HCT116 (cell line): ENCODE measurements at regions not wholly inside any gene's neighbourhood (a gene's known extent, or its start where the extent isn't known, plus 50 kb on each side); places are given as distances from the start of the nearest gene placed in this dataset.

Experiments
- ATAC-seq: fragments of 200-7000 bp; cut with Tn5 transposase; 2 replicates; pipeline ENCODE4 v1.9.1; 2020; ENCODE audit warnings: mild to moderate bottlenecking, moderate library complexity
- BruUV-seq: library from RNA; stranded (reverse); fragments of 400-500 nt; replicated peaks from 2 replicates; lab custom pipeline; 2021; lab: Mats Ljungman, UMichigan
- CTCF ChIA-PET: fragments of 300-600 bp; sonication (Branson Sonifier 250); formaldehyde crosslinking; loops from one replicate; lab custom pipeline; 2021; ENCODE audit warnings: antibody characterized with exemption; lab: Charles Lee
- POLR2A ChIA-PET: fragments of 300-600, 350-600 bp; sonication (Branson Sonifier 250); formaldehyde crosslinking; loops from one replicate; lab custom pipeline; 2021; ENCODE audit warnings: antibody characterized with exemption; lab: Charles Lee
- RAD21 ChIA-PET, 2 experiments: fragments of 300-600 bp; sonication (Branson Sonifier 250); formaldehyde crosslinking; loops; one replicate each; lab custom pipeline; 2023; ENCODE audit warnings: low total read pairs in 2 of 2; ENCODE audit not compliant: uncharacterized antibody in 2 of 2, unreplicated experiment in 2 of 2, low non-redundant PET in 1 of 2; lab: Charles Lee
- DNase-seq: peaks from one replicate; pipeline ENCODE4 v3.0.0-alpha.2; 2010; ENCODE audit warnings: low read depth, low spot score
- H2AFZ ChIP-seq: fragments of 200-600 bp; shearing (Covaris generic), sonication (generic); 2 replicates; pipeline ENCODE4 v1.6.1; 2017; ENCODE audit warnings: low read depth, mixed run types, mixed read lengths, antibody characterized with exemption, low read length; ENCODE audit not compliant: poor library complexity, severe bottlenecking
- H3K27ac ChIP-seq: 2 replicates; pipeline ENCODE4 v1.5.1; 2012; ENCODE audit warnings: low read depth, low read length
- H3K27me3 ChIP-seq: fragments of 200-600 bp; sonication (generic); 2 replicates; pipeline ENCODE4 v1.6.1; 2016; ENCODE audit warnings: mixed run types, low read length, mixed read lengths; ENCODE audit not compliant: insufficient read depth
- H3K36me3 ChIP-seq, 2 experiments: fragments of 200-500 bp in 1 of 2; fragments of 200-600 bp in 1 of 2; sonication (Bioruptor generic) in 1 of 2; sonication (generic) in 1 of 2; 2 replicates each; pipeline versions ENCODE4 v1.5.1 to v1.6.1; 2014 to 2016; ENCODE audit warnings: low read length in 2 of 2, inconsistent platforms in 1 of 2, mixed read lengths in 1 of 2, mixed run types in 1 of 2; ENCODE audit not compliant: insufficient read depth in 2 of 2, control insufficient read depth in 1 of 2
- H3K4me1 ChIP-seq, 2 experiments: fragments of 200-600 bp in 1 of 2; sonication (generic) in 1 of 2; 2 replicates each; pipeline versions ENCODE4 v1.5.1 to v1.6.1; 2012 to 2017; ENCODE audit warnings: low read length in 2 of 2, inconsistent platforms in 1 of 2, mild to moderate bottlenecking in 1 of 2, mixed read lengths in 1 of 2, mixed run types in 1 of 2, moderate library complexity in 1 of 2; ENCODE audit not compliant: insufficient read depth in 2 of 2, control insufficient read depth in 1 of 2
- H3K4me2 ChIP-seq: fragments of 200-600 bp; sonication (generic); 2 replicates; pipeline ENCODE4 v1.6.1; 2017; ENCODE audit warnings: mixed run types, low read length, mixed read lengths
- H3K4me3 ChIP-seq, 2 experiments: fragments of 200-600 bp in 1 of 2; sonication (generic) in 1 of 2; replicated peaks in 1 of 2; 2 replicates each; pipeline ENCODE4 v1.5.1; 2011 to 2016; ENCODE audit warnings: low read length in 2 of 2, control low read depth in 1 of 2, low read depth in 1 of 2, mild to moderate bottlenecking in 1 of 2, mixed read lengths in 1 of 2, mixed run types in 1 of 2
- H3K79me2 ChIP-seq: fragments of 200-600 bp; sonication (generic); 2 replicates; pipeline ENCODE4 v1.6.1; 2017; ENCODE audit warnings: mild to moderate bottlenecking, mixed run types, low read length, moderate library complexity, mixed read lengths; ENCODE audit not compliant: insufficient read depth
- H3K9ac ChIP-seq: fragments of 200-600 bp; sonication (generic); 2 replicates; pipeline ENCODE4 v1.6.1; 2016; ENCODE audit warnings: low read length, mixed read lengths
- H3K9me2 ChIP-seq: fragments of 200-600 bp; sonication (generic), shearing (Covaris generic); 2 replicates; pipeline ENCODE4 v1.6.1; 2017; ENCODE audit warnings: mixed run types, mild to moderate bottlenecking, moderate library complexity; ENCODE audit not compliant: insufficient read depth
- H3K9me3 ChIP-seq, 2 experiments: fragments of 200-500 bp in 1 of 2; fragments of 200-600 bp in 1 of 2; sonication (Bioruptor generic) in 1 of 2; sonication (generic) in 1 of 2; 2 replicates each; pipeline ENCODE4 v1.6.1; 2014 to 2017; ENCODE audit warnings: low read length in 2 of 2, mixed read lengths in 2 of 2, inconsistent platforms in 1 of 2, low read depth in 1 of 2, mild to moderate bottlenecking in 1 of 2, mixed run types in 1 of 2, moderate library complexity in 1 of 2; ENCODE audit not compliant: control insufficient read depth in 1 of 2, insufficient read depth in 1 of 2
- H4K20me1 ChIP-seq: fragments of 200-600 bp; sonication (generic), shearing (Covaris generic); 2 replicates; pipeline ENCODE4 v1.6.1; 2017; ENCODE audit warnings: mixed run types, mild to moderate bottlenecking, moderate library complexity; ENCODE audit not compliant: insufficient read depth
- CBX3 ChIP-seq: IDR thresholded peaks from 2 replicates; pipeline ENCODE4 v1.6.1; 2012; ENCODE audit warnings: low read depth
- CEBPB ChIP-seq: IDR thresholded peaks from 2 replicates; pipeline ENCODE4 v1.6.1; 2012; ENCODE audit warnings: low read depth
- EGR1 ChIP-seq: IDR thresholded peaks from 2 replicates; pipeline ENCODE4 v1.6.1; 2012; ENCODE audit warnings: low read depth
- ELF1 ChIP-seq: IDR thresholded peaks from 2 replicates; pipeline ENCODE4 v1.6.1; 2012; ENCODE audit warnings: low read depth, borderline replicate concordance
- EZH2 ChIP-seq: fragments of 200-600 bp; sonication (generic); IDR thresholded peaks from 2 replicates; pipeline ENCODE4 v1.6.1; 2017; ENCODE audit warnings: antibody characterized with exemption, mixed run types
- EZH2phosphoT487 ChIP-seq: fragments of 200-600 bp; IDR thresholded peaks from 2 replicates; pipeline ENCODE4 v1.6.1; 2018; ENCODE audit warnings: antibody characterized with exemption, borderline replicate concordance
- FOSL1 ChIP-seq: IDR thresholded peaks from 2 replicates; pipeline ENCODE4 v1.6.1; 2012; ENCODE audit warnings: low read depth
- POLR2A ChIP-seq: IDR thresholded peaks from 2 replicates; pipeline ENCODE4 v1.7.0; 2011; ENCODE audit warnings: borderline replicate concordance; ENCODE audit not compliant: insufficient read depth, insufficient read length; ENCODE audit errors: extremely low read depth
- POLR2AphosphoS5 ChIP-seq: IDR thresholded peaks from 2 replicates; pipeline ENCODE4 v1.6.1; 2011; ENCODE audit warnings: mild to moderate bottlenecking, low read depth, low read length, moderate library complexity
- SIN3A ChIP-seq: IDR thresholded peaks from 2 replicates; pipeline ENCODE4 v1.6.1; 2012; ENCODE audit warnings: low read depth
- SRF ChIP-seq: IDR thresholded peaks from 2 replicates; pipeline ENCODE4 v1.6.1; 2012; ENCODE audit warnings: low read depth
- TCF7L2 ChIP-seq: IDR thresholded peaks from 2 replicates; pipeline ENCODE4 v1.7.0; 2011; ENCODE audit warnings: borderline replicate concordance, inconsistent platforms; ENCODE audit not compliant: insufficient read depth, insufficient read length; ENCODE audit errors: extremely low read depth
- ZFX ChIP-seq: fragments of 450-650 bp; IDR thresholded peaks from 2 replicates; pipeline ENCODE4 v1.6.1; 2017
- ZNF274 ChIP-seq: fragments of 200-500 bp; sonication (Bioruptor generic); IDR thresholded peaks from 2 replicates; pipeline ENCODE4 v1.6.1; 2014; ENCODE audit warnings: mild to moderate bottlenecking, low read depth, low read length, inconsistent platforms
- intact Hi-C: fragments of 100-400 bp; cut with micrococcal nuclease; formaldehyde crosslinking; loops from 2 replicates; pipeline ENCODE4 v1.10.0; 2022
- TF ChIP-seq, protein P1 (sequence below): IDR thresholded peaks from 2 replicates; pipeline ENCODE4 v1.6.1; 2012
- TF ChIP-seq, protein P2 (sequence below): IDR thresholded peaks from 2 replicates; pipeline ENCODE4 v1.6.1; 2012; ENCODE audit warnings: low read depth
- TF ChIP-seq, protein P3 (sequence below), 3 experiments: fragments of 200-600 bp in 1 of 3; sonication (generic) in 1 of 3; IDR thresholded peaks in 2 of 3; conservative IDR thresholded peaks in 1 of 3; 2 replicates each; pipeline ENCODE4 v1.5.1; 2012 to 2017; ENCODE audit warnings: low read depth in 2 of 3, low read length in 2 of 3, antibody characterized with exemption in 1 of 3, borderline replicate concordance in 1 of 3, control low read depth in 1 of 3, mild to moderate bottlenecking in 1 of 3, mixed read lengths in 1 of 3, mixed run types in 1 of 3, moderate library complexity in 1 of 3; ENCODE audit not compliant: insufficient read depth in 1 of 3

DNA sequence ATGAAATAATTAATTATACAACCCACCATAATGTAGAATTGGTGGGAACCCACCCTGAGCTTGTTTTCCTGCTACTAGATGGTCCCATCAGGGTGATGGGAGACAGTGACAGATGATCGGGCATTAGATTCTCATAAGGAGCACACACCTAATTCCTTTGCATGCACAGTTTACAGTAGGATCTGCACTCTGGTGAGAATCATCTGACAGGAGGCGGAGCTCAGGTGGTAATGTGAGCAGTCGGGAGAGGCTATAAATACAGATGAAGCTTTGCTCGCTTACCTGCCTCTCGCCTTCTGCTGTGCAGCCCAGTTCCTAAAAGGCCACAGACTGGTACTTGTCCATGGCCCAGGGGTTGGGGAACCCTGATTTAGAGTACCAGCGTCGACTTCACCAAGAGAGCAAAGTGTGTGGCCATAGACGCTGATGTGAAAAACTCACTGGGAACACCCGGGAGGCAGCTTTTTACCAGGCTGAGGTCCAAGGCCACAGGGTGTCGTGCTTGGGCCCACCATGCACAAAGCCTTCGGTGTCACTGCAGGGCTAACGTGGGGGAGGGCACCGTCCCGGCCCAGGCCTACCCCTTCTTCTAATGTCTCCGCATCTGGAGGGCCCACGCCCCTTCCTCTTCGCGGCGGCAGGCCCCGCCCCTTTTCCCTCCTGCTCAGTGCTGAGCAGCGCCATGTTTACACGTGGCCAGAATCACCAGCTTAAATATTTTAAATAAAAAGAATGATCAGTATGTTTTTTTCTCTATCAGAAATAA lies 296.8 kb upstream of the HDAC4 start:
- ATAC-seq, result no peak
- POLR2A ChIA-PET, result no interaction called here

More for the DNA sequence above, 296.8 kb upstream of the HDAC4 start:
- no peaks in the 10 kb centered on the region for H3K9me2 ChIP-seq
- H2AFZ ChIP-seq, result no peak overlapping the region
- H3K4me1 ChIP-seq, result no peaks in the 10 kb centered on the region
- H3K27ac ChIP-seq, result no peak overlapping the region
- no peak overlapping the region for H3K4me3 ChIP-seq
- no TSS peak for BruUV-seq
- H3K4me2 ChIP-seq, result no peak overlapping the region
- H3K9me3 ChIP-seq, result no peaks in the 10 kb centered on the region
- no peak overlapping the region for H3K9ac ChIP-seq
- TF ChIP-seq ELF1 (no peak), CBX3 (no peak), CEBPB (no peak), FOSL1 (no peak), ZNF274 (no peak), POLR2A (no peak), SRF (no peak), EGR1 (no peak), TCF7L2 (no peak), EZH2 (no peak), ZFX (no peak), POLR2AphosphoS5 (no peak), SIN3A (no peak), EZH2phosphoT487 (no peak)
- TF ChIP-seq, protein P1, sequence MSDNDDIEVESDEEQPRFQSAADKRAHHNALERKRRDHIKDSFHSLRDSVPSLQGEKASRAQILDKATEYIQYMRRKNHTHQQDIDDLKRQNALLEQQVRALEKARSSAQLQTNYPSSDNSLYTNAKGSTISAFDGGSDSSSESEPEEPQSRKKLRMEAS, result no peak
- TF ChIP-seq, protein P2, sequence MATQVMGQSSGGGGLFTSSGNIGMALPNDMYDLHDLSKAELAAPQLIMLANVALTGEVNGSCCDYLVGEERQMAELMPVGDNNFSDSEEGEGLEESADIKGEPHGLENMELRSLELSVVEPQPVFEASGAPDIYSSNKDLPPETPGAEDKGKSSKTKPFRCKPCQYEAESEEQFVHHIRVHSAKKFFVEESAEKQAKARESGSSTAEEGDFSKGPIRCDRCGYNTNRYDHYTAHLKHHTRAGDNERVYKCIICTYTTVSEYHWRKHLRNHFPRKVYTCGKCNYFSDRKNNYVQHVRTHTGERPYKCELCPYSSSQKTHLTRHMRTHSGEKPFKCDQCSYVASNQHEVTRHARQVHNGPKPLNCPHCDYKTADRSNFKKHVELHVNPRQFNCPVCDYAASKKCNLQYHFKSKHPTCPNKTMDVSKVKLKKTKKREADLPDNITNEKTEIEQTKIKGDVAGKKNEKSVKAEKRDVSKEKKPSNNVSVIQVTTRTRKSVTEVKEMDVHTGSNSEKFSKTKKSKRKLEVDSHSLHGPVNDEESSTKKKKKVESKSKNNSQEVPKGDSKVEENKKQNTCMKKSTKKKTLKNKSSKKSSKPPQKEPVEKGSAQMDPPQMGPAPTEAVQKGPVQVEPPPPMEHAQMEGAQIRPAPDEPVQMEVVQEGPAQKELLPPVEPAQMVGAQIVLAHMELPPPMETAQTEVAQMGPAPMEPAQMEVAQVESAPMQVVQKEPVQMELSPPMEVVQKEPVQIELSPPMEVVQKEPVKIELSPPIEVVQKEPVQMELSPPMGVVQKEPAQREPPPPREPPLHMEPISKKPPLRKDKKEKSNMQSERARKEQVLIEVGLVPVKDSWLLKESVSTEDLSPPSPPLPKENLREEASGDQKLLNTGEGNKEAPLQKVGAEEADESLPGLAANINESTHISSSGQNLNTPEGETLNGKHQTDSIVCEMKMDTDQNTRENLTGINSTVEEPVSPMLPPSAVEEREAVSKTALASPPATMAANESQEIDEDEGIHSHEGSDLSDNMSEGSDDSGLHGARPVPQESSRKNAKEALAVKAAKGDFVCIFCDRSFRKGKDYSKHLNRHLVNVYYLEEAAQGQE, result no peak
- TF ChIP-seq, protein P3, sequence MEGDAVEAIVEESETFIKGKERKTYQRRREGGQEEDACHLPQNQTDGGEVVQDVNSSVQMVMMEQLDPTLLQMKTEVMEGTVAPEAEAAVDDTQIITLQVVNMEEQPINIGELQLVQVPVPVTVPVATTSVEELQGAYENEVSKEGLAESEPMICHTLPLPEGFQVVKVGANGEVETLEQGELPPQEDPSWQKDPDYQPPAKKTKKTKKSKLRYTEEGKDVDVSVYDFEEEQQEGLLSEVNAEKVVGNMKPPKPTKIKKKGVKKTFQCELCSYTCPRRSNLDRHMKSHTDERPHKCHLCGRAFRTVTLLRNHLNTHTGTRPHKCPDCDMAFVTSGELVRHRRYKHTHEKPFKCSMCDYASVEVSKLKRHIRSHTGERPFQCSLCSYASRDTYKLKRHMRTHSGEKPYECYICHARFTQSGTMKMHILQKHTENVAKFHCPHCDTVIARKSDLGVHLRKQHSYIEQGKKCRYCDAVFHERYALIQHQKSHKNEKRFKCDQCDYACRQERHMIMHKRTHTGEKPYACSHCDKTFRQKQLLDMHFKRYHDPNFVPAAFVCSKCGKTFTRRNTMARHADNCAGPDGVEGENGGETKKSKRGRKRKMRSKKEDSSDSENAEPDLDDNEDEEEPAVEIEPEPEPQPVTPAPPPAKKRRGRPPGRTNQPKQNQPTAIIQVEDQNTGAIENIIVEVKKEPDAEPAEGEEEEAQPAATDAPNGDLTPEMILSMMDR (IDR thresholded peaks at IDR 0.05 in 2 of 3, conservative IDR thresholded peaks at IDR 0.05 in 1 of 3; ENCODE audit: borderline replicate concordance in 1 of 3, insufficient read depth in 1 of 3, low read depth in 2 of 3, low read length in 2 of 3), result no peak
- TF ChIP-seq, all 23 proteins: peak for 0
- Histone ChIP-seq H4K20me1 (no peaks in the 10 kb centered on the region), H3K27me3 (peaks cover 4% of the 10 kb centered on the region; the same call in 1 of the 2 replicates), H3K36me3 (no peaks in the 10 kb centered on the region), H3K79me2 (no peaks in the 10 kb centered on the region)
- no peak for DNase-seq
- RAD21 ChIA-PET, result no interaction called here
- CTCF ChIA-PET, result no interaction called here
- intact Hi-C loops, result no loop called here
